HG03575 (cell line): ENCODE measurements at regions not wholly inside any gene's neighbourhood (a gene's known extent, or its start where the extent isn't known, plus 50 kb on each side); places are given as distances from the start of the nearest gene placed in this dataset.

Source experiments
- ATAC-seq: cut with Tn5 transposase; IDR thresholded peaks from one replicate; pipeline ENCODE4 v1.9.1; 2021; ENCODE audit not compliant: unreplicated experiment, insufficient number of reproducible peaks, low FRiP score; ENCODE audit errors: extremely low read depth

- no peak for ATAC-seq
Observed at GRCh38 chr17:77444628-77444983, 303.8 kb downstream of the SEC14L1 start.

- no peak for ATAC-seq
Observed at GRCh38 chr17:77444984-77445759, 304.4 kb downstream of the SEC14L1 start.

- ATAC-seq, result no peak
Observed at GRCh38 chr17:77445760-77446532, 305.2 kb downstream of the SEC14L1 start.

GRCh38 chr17:77446940-77447634, 306.3 kb downstream of the SEC14L1 start:
- no peak for ATAC-seq

- ATAC-seq, result no peak
Observed at GRCh38 chr17:77449373-77449907, 308.7 kb downstream of the SEC14L1 start.

GRCh38 chr17:77449908-77450741, 309.4 kb downstream of the SEC14L1 start:
- no peak for ATAC-seq

- ATAC-seq, result no peak
Observed at GRCh38 chr17:77450742-77451244, 310.0 kb downstream of the SEC14L1 start.

- ATAC-seq, result no peak
Observed at GRCh38 chr17:77451245-77451893, 310.6 kb downstream of the SEC14L1 start.

GRCh38 chr17:77451894-77452852, 311.4 kb downstream of the SEC14L1 start:
- ATAC-seq, result no peak

- ATAC-seq, result no peak
Observed at GRCh38 chr17:77453613-77454241, 313.0 kb downstream of the SEC14L1 start.

- ATAC-seq, result no peak
Observed at GRCh38 chr17:77454242-77455095, 313.7 kb downstream of the SEC14L1 start.

GRCh38 chr17:77455111-77455890, 314.5 kb downstream of the SEC14L1 start:
- no peak for ATAC-seq

- ATAC-seq, result no peak
Observed at GRCh38 chr17:77455891-77456260, 315.1 kb downstream of the SEC14L1 start.

GRCh38 chr17:77456271-77456950, 315.6 kb downstream of the SEC14L1 start:
- no peak for ATAC-seq
